Stimulated activated naive CD8-positive, alpha-beta T cell treated with anti-CD3 and anti-CD28 coated beads, Interleukin-15, Interleukin-2, amounts not matched to agents 100 U/mL and 50 U/mL, for 24 hours (primary cell): ENCODE measurements at regions not wholly inside any gene's neighbourhood (a gene's known extent, or its start where the extent isn't known, plus 50 kb on each side); places are given as distances from the start of the nearest gene placed in this dataset.
"Not testable (repeated sequence)": the region's sequence is repeated elsewhere in the genome, so short reads cannot be mapped to it uniquely, and the experiment has no call there.

Source experiments
- ATAC-seq: fragments of 150-1000 bp; cut with Tn5 transposase; one replicate; pipeline ENCODE4 v1.10.0; 2021
- DNase-seq: peaks from one replicate; pipeline ENCODE4 v3.0.0; 2021

GRCh38 chr1:242813490-242814091 lies 289.1 kb upstream of the PLD5 start:
- DNase-seq (no peak), ATAC-seq (no peak)

DNA sequence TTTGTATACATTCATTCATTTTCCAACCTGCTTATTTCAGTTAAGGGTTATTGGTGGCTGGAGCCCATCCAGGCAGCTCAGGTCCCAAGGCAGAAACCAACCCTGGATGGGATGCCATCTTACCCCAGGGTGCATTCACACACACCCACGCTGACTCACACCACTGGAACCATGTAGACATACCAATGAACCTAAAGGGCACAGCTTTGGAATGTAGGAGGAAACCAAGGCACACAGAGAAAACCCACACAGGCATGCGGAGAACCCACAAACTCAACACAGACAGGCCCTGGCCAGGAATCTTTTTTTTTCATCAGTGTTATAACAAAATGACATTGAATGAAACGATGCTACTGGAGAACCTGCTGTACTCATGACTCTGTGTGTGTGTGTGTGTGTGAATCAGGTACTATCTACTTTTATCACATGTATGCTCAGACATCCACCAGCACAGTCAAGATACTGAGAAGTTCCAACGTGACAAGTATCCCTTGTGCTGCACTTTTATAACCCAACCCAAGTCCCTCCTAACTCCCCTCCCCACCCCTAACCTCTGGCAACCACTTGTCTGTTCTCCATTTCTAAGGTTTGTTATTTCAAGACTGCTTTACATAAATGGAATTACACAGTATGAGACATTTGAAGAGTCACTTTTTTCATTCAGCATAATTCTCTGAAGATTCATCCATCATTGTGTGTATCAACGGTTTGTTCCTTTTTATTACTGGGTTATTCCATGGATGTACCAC lies 286.8 kb upstream of the PLD5 start:
- ATAC-seq (no peak), DNase-seq (no peak)

GRCh38 chr1:242806324-242806723 lies 281.8 kb upstream of the PLD5 start:
- ATAC-seq (no peak), DNase-seq (no peak)

DNA sequence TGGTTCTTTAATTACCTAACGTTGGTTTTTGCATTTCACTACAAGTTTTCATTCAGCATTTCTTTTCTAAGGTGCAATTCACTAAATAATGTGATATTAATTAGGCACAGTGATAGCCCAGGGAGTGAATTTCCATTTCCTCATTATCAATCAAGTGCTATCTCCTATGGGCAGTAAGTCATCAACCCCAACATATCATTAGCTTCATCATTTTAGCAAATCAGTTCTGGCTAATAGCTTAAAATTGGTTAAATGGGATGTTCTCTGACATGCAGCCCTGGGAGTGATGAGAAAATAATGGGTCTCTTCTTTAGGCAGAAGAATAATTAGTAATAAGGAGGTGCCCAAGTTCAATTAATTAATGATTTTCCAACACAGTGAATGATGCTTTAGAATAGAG lies 280.9 kb upstream of the PLD5 start:
- ATAC-seq, DNase-seq: not testable (repeated sequence)

DNA sequence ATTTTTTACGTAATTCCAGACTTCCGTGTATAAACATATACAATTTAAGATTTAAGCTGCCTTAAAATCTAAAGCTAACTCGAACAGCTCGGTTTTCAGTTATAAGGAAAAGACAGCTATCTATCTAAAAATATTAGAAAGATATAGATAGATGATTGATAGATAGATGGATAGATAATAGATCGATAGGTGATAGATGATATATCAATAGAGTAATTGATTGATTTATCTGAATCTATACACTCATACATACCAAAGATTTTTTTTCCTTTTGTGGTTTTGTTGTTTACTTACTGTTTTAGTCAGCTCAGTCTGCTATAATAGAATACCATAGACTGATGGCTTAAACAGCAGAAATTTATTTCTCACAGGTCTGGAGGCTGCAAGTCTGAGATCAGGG lies 278.5 kb upstream of the PLD5 start:
- ATAC-seq = no peak

GRCh38 chr1:242800521-242800920 lies 276.0 kb upstream of the PLD5 start:
- no peak for ATAC-seq

More for the DNA sequence above, 278.5 kb upstream of the PLD5 start:
- no peak for DNase-seq

GRCh38 chr1:242797856-242798255 lies 273.4 kb upstream of the PLD5 start:
- ATAC-seq (no peak), DNase-seq (no peak)

More at GRCh38 chr1:242800521-242800920, 276.0 kb upstream of the PLD5 start:
- no peak for DNase-seq

DNA sequence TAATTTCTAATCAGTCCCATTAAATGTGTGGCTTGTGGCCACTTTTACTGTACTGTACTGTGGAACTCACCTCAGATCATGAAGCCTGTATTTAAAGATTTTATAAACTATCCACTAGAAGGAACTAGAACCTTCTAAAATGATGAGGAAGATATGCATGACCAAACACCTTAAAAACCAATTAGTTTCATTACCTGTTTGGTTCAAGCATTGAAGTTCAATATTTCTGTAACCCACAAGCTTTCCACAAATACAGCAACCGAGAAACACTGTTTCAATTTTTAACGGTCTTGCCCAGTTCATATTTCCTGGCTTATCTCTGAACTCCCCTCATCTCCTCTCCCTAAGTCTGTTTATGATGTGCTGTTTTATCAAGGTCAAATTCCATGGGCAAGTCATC lies 264.3 kb upstream of the PLD5 start:
- ATAC-seq = no peak

GRCh38 chr1:242787968-242788367 lies 263.5 kb upstream of the PLD5 start:
- no peak for DNase-seq
- no peak for ATAC-seq

More for the DNA sequence above, 264.3 kb upstream of the PLD5 start:
- DNase-seq = no peak

DNA sequence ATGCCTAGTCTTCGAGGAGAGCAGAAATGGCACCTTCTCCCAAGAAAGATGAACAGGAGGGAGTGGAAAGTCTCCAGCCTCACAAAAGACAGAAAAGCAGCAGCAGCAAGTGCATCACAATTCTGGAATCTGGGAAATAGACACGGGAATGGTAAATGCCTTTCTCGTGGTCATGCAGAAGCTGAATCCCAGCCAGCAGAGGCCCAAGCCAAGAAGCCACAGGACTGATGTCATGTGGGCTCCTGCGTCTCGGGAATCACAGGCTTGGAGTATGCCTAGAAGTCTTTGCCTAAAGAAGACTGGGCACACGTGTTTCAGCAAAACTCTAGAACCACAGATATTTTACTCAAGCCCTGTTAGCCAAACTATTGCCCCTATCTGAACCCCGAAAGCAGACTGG lies 260.3 kb upstream of the PLD5 start:
- no peak for ATAC-seq
- DNase-seq = no peak

GRCh38 chr1:242784084-242784483 lies 259.6 kb upstream of the PLD5 start:
- ATAC-seq (no peak), DNase-seq (no peak)

DNA sequence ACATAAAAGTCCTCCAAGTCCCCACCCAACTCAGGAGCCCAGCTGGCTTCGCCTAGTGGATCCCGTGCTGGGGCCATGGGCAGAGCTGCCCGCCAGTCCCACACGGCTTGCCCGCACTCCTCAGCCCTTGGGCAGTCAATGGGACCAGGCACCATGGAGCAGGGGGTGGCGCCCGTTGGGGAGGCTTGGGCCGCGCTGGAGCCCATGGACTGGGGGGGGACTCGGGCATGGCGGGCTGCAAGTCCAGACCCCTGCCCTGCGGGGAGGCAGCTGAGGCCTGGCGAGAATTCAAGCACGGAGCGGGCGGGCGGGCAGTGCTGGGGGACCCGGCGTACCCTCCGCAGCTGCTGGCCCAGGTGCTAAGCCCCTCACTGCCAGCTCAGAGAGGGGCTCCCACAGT lies 249.8 kb upstream of the PLD5 start:
- DNase-seq (no peak), ATAC-seq (no peak)

GRCh38 chr1:242770366-242770765 lies 245.9 kb upstream of the PLD5 start:
- no peak for ATAC-seq
- no peak for DNase-seq

- no peak for ATAC-seq
- no peak for DNase-seq
Measured at GRCh38 chr1:242764161-242764560, 239.7 kb upstream of the PLD5 start.

GRCh38 chr1:242761556-242761955 lies 237.1 kb upstream of the PLD5 start:
- ATAC-seq (no peak), DNase-seq (no peak)

DNA sequence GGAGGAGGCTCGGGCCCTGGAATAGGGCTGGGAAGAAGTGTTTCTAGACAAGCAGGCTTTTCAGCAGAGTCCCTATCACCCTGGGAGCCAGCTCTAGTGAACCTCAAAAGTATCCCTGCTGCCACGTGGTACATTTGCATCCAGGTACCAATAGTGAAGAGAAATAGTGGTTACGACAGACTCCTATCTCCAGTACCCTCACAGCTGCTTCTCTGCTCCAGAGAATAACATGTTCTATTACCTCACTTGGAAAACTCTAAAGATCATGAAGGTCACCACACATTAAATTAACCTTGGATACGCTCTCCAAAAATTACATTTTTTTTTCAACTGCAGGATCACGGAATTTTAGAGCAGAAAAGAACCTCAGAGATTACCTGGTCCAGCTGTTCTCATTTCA lies 230.4 kb upstream of the PLD5 start:
- no peak for ATAC-seq

GRCh38 chr1:242754125-242754524 lies 229.6 kb upstream of the PLD5 start:
- ATAC-seq (no peak), DNase-seq (no peak)

More for the DNA sequence above, 230.4 kb upstream of the PLD5 start:
- no peak for DNase-seq

- DNase-seq (no peak), ATAC-seq (no peak)
Measured at GRCh38 chr1:242747233-242747632, 222.7 kb upstream of the PLD5 start.

- DNase-seq (no peak), ATAC-seq (no peak)
Measured at GRCh38 chr1:242745079-242745478, 220.6 kb upstream of the PLD5 start.

- DNase-seq (no peak), ATAC-seq (no peak)
Measured at GRCh38 chr1:242743983-242744780, 219.7 kb upstream of the PLD5 start.

DNA sequence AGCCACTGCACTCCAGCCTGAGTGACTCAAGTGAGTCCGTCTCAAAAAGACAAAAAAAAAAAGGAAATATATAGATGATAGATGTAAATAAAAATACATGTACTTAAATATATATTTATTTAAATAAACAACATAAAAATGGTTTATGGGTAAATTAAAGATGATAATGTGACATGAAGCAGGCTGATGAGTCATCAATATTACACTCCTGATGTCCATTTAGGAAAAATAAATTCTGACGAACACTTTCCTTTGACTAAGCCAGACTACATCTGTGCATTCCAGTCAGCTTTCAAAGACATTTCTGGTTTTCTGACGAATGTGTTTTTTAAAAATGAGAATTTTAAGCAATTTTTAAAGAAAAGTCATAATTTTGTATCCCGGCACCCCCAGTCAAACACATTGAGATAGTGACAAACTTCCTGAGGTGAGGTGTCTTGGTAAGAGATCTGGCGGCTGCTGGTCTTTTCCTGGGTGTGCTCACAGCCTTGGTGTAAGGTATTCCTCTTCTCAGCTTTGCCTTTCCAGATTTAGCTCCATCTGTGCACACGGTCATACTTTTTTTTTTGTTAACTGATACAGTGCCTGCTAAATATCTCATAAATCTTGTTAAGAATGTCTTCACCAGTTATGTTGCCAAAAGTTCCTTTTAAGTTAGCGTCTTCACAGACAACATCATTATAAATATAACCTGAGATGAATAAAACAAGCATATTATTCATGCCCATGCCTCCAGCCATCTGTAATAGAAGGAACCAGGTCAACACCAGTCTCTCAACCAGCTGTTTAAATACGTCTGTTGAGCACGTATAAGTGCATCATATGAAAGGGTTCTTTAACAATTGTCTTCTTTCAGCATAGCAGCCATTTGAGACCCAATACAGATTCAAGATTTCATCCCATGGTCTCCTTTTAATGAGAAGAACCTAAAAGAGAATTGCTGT lies 214.5 kb upstream of the PLD5 start:
- ATAC-seq (no peak), DNase-seq (no peak)

DNA sequence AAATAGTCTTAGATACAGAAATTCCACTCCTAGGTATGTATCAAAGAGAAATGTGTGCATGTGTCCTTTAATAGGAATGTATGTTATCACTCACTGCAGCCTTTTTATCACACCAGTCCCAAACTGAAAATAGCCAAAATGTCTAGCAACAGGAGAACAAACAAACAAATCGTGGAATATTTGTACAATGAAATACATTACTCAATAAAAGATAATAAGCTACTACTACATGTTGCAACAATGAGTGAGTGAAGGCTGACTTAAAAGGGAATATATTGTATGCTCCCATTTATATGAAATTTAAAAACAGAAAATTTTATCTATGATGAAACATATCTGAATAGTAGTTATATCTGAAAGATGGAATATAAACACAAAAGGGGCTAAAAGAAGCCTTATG lies 212.1 kb upstream of the PLD5 start:
- ATAC-seq (no peak), DNase-seq (no peak)
